GM06990 (cell line): ENCODE measurements at regions not wholly inside any gene's neighbourhood (a gene's known extent, or its start where the extent isn't known, plus 50 kb on each side); places are given as distances from the start of the nearest gene placed in this dataset.

Experiments
- DNase-seq: peaks from one replicate; pipeline ENCODE4 v3.0.0-alpha.2; 2011; ENCODE audit not compliant: insufficient read length; ENCODE audit errors: extremely low read depth
- H3K27me3 ChIP-seq: replicated peaks from 2 replicates; pipeline ENCODE4 v1.6.0; 2011; ENCODE audit warnings: low read length; ENCODE audit not compliant: control insufficient read depth, insufficient read depth
- H3K36me3 ChIP-seq: 2 replicates; pipeline ENCODE4 v1.5.1; 2011; ENCODE audit warnings: low read length; ENCODE audit not compliant: control insufficient read depth, insufficient read depth
- H3K4me3 ChIP-seq: replicated peaks from 2 replicates; pipeline ENCODE4 v1.5.1; 2011; ENCODE audit warnings: low read depth, mild to moderate bottlenecking, control low read depth, low read length
- TF ChIP-seq, protein P1 (sequence below): IDR thresholded peaks from 2 replicates; pipeline ENCODE4 v1.5.1; 2011; ENCODE audit warnings: low read length, control low read depth, mild to moderate bottlenecking, inconsistent platforms; ENCODE audit not compliant: insufficient read depth, poor library complexity, severe bottlenecking

DNA sequence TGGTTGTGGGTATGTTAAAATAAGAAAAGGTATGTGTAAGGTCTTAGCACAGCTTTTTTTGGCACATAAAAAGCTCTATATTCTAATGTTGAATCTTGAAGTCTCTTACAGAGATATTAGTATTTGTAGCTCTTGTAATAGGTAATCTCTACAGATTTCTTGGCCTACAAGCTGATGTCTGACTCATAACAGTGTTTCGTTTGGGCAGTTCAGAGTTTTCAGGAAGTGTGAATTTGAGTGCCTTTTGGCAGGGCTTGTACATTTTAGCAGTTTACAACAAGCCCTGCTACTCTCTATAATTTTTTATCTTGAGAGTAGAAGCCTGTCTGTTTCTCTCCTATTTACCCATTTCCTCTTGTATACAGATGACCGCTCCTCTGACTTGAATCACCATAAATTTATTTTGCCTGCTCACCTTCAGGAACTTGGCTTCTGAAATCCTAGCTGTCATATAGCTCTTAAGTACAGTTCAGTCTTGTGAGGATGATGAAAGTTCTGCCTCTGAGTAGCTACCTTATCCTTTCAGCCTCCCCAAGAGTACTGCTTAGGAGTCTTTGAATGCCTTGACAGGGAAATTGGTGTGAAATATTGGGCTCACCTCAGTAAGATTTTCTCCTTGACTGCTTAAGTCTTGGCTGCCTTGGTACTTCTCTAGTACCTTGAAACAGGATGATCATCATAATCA is 419.9 kb upstream of the RARB start:
- Histone ChIP-seq H3K27me3 (no peaks in the 10 kb centered on the region), H3K36me3 (no peaks in the 10 kb centered on the region), H3K4me3 (no peak overlapping the region)
- no peak for DNase-seq
- TF ChIP-seq, protein P1, sequence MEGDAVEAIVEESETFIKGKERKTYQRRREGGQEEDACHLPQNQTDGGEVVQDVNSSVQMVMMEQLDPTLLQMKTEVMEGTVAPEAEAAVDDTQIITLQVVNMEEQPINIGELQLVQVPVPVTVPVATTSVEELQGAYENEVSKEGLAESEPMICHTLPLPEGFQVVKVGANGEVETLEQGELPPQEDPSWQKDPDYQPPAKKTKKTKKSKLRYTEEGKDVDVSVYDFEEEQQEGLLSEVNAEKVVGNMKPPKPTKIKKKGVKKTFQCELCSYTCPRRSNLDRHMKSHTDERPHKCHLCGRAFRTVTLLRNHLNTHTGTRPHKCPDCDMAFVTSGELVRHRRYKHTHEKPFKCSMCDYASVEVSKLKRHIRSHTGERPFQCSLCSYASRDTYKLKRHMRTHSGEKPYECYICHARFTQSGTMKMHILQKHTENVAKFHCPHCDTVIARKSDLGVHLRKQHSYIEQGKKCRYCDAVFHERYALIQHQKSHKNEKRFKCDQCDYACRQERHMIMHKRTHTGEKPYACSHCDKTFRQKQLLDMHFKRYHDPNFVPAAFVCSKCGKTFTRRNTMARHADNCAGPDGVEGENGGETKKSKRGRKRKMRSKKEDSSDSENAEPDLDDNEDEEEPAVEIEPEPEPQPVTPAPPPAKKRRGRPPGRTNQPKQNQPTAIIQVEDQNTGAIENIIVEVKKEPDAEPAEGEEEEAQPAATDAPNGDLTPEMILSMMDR = no peak

DNA sequence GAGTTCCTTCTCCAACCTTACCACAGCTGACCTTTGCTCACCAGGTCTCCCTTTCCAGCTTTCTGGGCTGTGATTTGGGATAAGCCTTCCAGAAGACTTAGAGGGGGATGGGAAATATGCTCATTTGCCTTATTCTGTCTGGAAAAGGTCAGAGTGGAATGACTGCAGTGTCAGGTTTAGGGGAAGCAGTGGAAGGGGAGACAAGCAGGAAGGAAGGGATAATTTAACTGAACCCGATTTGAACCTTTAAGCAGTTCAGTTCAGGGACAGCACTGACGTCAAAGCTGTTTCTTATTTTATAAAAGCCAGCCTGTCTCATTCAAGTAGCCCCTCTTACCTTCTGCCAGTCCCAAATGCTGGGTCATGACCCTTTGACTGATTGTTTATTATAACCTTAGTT is 418.4 kb upstream of the RARB start:
- TF ChIP-seq, protein P1 = no peak
- DNase-seq = no peak
- H3K36me3 ChIP-seq = no peaks in the 10 kb centered on the region
- H3K27me3 ChIP-seq = no peaks in the 10 kb centered on the region
- no peak overlapping the region for H3K4me3 ChIP-seq

DNA sequence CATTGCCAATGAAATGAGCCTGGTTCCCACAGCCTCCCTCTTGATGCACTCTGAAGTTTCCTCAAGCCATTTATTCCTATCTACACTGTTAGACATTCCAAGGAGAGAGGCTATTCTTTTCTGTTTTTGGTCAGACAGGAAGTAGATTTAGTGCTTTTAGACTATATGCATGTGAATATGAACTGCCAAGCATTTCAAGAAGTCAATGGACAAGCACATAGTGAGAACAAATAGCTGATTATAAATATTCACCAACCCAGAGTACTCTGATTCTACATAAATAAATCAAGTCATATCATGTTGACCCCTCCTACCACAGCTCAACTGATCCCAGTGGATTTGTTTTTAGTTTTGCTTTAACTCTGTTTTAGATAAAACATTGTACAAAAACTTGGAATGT is 412.5 kb upstream of the RARB start:
- TF ChIP-seq, protein P1 = no peak
- no peak for DNase-seq

DNA sequence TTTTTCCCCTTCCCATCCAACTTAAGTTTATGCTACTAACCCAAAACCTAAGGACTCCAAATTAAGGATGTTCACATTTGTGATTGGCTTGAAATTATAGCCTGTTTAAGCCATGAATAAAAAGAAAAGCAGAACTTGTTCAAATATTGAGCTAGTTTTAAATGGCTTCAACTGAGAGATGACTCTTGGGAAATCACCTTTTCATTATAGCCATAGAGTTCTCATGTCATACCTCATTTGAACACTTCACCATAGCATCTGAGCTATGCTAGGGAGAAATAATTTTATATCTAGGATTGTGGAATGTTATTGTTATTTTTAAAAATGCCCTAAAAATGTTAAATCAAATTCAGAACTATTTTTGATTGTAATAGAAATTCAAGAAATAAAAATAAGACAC is 409.2 kb upstream of the RARB start:
- Histone ChIP-seq H3K27me3 (no peaks in the 10 kb centered on the region; the same call in 1 of the 2 replicates), H3K36me3 (no peaks in the 10 kb centered on the region), H3K4me3 (no peak overlapping the region)
- DNase-seq = no peak
- TF ChIP-seq, protein P1 = no peak

More for the DNA sequence above, 412.5 kb upstream of the RARB start:
- H3K4me3 ChIP-seq = no peak overlapping the region
- H3K36me3 ChIP-seq = no peaks in the 10 kb centered on the region
- no peaks in the 10 kb centered on the region for H3K27me3 ChIP-seq

DNA sequence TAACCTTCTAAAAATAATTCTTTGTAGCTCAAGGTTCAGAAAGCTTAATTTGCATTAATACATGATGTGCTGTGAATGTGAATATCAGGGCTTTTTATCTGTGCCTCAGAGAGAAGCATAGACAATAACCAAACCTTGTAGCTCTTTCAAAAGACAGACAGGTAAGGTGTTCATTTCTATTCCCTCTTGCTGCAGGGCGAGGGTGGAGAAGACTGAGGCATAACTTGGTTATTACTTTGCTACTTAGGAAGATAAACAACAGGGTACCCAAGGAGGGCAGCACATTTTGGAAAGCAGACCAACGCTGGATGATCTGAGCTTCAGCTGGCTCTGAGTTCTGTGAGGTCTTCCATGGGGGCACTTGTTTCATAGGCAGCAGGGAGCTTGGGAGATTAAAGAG is 408.6 kb upstream of the RARB start:
- no peaks in the 10 kb centered on the region; the same call in 1 of the 2 replicates for H3K27me3 ChIP-seq
- H3K36me3 ChIP-seq = no peaks in the 10 kb centered on the region
- no peak overlapping the region for H3K4me3 ChIP-seq
- TF ChIP-seq, protein P1 = no peak
- DNase-seq = no peak

DNA sequence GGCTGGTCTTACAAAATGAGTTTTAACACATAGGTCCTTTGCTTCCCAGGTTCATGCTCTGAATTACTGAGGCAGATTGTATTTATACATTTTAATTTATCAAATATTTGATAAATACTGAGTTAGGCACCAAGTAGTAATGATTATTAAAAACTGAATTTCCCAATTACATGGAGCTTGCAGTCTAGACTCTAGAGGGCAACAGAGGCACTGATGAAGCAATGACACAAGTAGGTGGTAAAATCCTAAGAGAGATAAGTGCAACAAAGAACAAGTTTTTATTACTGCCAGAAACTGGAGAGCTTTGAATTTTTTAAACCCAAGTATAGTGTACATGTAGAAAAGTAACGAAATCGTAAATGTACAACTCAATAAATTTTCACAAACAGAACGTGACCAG is 406.2 kb upstream of the RARB start:
- no peak for DNase-seq
- no peaks in the 10 kb centered on the region; the same call in 1 of the 2 replicates for H3K27me3 ChIP-seq
- no peaks in the 10 kb centered on the region for H3K36me3 ChIP-seq
- H3K4me3 ChIP-seq = no peak overlapping the region
- TF ChIP-seq, protein P1 = peak; percentile 44
